GM19372 (cell line): ENCODE measurements at regions not wholly inside any gene's neighbourhood (a gene's known extent, or its start where the extent isn't known, plus 50 kb on each side); places are given as distances from the start of the nearest gene placed in this dataset.

Source experiments
- ATAC-seq: cut with Tn5 transposase; IDR thresholded peaks from one replicate; pipeline ENCODE4 v1.9.1; 2021; ENCODE audit warnings: mild to moderate bottlenecking, low read depth, moderate library complexity; ENCODE audit not compliant: unreplicated experiment

DNA sequence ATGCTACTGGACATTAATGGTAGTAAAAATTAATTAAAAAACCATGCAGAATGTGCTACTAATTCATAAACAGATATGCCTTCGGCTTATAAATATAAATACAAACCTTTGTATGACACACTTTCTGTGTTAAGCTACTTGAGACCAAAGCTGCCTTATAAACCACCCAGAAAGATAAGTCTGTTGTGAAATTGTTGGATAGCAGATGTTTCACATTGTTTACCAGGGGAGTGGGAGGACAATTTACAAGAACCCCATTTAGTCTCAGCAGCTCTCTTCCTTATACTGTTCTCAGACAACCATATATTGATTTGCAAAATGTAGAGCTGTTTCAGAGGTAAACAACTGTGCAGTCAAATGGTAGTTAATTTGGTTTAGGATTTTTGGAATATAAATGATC lies 524.4 kb downstream of the PRR16 start:
- ATAC-seq: no peak

DNA sequence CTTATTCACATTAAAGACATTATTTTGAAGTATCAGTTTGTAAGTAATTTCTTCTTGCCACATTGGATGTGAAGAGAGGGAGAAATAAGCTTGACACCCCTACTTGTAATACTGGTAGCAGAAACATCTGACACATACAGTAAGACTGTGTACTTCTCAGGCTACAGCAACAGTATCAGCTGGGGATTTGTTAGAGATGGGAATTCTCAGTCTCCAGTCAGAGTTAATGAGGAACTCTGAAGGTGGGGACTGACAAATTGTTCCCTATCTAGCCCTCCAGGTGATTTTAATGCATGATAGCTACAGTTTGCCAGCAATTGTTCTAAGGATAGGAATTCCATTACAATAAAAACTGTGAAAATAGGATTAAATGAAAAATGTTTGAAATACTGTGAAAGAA lies 524.8 kb downstream of the PRR16 start:
- no peak for ATAC-seq

DNA sequence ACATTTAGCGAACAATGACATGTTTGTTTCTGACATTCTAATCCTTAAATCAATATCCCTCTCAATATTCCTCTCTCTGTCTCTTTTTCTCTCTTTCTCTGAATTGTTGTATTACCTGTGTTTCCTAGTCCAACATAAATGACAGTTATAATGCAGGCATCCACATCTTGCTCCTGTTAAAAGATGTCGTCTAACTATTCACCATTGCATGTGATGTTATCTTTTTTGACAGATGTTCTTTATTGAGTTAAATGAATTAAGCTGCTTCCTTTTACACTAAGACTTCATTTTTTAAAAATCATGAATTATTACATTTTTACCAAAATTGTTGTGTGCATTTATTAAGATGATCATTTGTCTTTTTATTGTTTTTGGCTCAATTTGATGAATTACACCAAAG lies 527.5 kb downstream of the PRR16 start:
- no peak for ATAC-seq

DNA sequence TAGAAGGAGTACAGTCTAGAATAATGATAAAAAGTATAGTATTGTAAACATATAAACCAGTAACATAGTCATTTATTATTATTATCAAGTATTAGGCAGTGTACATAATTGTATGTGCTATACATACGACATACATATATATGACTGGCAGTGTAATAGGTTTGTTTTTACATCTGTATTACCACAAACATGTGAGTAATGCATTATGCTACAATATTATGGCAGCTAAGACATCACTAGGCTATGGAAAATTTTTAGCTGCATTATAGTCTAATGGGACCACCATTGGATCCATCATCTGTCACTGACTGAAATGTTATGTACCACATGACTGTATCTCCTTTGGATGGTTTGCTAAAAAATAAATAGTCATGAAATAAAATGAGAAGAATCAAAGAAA lies 530.0 kb downstream of the PRR16 start:
- ATAC-seq: no peak

DNA sequence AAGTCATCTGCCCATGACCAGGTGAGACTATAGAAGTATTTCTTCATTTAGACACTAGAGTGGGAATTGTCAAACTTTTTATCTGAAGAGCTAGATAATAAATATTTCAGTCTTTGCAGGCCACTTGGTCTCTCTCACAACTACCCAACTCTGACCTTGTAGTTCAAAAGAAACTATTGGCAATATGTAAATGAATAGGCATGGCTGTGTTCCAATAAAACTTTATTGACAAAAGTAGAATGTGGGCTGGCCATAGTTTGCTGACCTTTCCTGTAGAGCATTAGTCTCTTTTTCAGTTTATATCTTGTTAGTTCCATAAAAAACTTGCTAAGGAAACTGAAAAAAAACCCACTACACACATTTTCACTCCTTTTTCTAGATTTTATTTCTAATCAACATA lies 535.5 kb downstream of the PRR16 start:
- no peak for ATAC-seq

DNA sequence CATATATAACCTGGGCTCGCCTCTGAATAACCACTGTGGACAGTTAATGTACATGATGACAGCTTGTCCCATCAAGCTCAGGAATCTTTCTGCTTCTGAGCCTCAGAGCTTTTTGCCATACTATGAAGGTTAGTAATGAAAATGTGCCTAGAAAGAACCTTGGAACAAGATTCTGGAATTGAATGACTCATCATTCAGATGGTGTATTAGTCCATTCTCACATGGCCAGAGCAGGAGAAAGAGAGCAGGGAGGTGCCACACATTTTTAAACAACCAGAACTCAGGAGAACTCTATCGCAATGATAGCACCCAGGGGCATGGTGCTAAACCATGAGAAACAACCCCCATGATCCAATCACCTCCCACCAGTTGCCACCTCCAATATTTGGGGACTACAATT lies 542.1 kb downstream of the PRR16 start:
- no peak for ATAC-seq

DNA sequence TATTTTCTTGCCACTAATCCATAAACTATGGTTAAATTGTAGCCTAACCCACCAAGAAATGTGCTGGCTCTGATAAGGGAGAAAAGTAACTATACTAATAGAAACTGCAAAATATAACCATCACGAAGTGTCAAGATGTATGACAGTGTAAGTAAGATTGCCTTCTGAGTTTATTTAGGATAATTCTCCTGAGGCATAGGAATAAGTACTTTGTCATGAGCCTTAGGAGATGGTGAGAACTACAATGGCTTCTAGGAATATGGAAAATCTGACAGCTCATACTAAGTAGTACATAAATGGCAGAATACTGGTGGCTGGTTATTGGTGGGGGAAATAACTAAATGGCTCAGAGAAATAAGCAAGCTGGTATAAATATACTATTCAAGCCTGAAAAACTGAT lies 543.9 kb downstream of the PRR16 start:
- no peak for ATAC-seq

DNA sequence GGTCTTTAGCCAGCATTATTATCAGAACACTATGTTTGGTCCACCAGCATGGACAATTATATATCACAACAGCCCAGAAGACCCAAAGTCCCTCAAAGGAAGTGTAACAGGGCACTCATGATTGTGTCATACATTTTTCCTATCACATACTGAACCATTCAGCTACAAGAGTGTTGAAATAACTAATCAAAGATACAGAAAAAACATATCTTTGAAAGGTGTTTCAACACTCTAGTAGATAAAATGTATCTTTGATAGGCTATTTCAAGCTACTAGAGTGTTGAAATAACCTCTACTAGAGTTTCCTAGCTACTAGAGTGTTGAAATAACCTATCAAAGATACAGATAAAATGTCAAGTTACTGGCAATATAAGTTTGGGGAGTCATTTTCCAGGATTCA lies 545.0 kb downstream of the PRR16 start:
- no peak for ATAC-seq

DNA sequence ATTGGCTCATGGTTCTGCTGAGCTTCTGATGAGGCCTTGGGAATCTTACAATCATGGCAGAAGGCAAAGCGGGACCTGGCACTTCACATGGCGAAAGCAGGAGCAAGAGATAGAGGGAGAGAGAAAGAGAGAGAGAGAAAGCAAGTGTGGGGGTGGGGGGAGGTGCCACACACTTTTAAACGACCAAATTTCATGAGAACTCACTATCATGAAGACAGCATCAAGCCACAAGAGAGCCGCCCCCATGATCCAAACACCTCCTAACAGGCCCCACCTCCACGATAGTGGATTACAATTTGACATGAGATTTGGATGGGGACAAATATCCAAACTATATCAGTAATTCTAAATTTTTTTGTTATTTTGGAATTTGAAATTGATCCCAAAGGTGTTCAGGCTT lies 553.9 kb downstream of the PRR16 start:
- ATAC-seq: no peak

DNA sequence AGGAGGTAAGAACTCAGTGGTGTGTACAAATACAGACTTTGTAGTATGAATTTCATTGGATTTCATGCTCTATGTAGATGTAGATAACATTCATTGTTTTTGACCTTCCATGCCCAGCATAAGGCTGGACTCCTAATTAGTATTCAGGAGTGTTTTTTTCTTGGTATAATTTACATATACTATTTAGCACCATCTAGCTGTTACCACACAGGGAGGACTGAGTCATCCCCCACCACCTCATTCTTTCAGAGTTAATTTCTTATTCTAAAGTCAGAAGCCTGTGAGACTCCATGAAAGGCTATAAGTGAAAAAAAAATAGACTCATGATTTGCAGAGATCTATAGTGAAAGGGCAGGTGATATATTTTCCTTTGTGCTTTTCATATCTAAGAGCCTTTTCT lies 555.0 kb downstream of the PRR16 start:
- no peak for ATAC-seq

DNA sequence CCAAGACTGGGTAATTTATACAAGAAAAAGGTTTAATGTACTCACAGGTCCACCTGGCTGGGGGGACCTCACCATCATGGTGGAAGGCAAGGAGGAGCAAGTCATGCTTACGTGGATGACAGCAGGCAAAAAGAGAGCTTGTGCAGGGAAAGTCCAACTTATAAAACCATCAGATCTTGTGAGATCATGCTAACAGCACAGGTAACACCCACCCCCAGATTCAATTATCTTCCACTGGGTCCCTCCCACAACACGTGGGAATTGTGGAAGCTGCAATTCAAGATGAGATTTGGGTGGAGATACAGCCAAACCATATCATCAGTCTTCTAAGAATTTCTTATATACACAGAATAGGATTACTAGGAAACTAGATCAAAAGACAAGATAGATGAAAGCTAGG lies 555.6 kb downstream of the PRR16 start:
- ATAC-seq: no peak

DNA sequence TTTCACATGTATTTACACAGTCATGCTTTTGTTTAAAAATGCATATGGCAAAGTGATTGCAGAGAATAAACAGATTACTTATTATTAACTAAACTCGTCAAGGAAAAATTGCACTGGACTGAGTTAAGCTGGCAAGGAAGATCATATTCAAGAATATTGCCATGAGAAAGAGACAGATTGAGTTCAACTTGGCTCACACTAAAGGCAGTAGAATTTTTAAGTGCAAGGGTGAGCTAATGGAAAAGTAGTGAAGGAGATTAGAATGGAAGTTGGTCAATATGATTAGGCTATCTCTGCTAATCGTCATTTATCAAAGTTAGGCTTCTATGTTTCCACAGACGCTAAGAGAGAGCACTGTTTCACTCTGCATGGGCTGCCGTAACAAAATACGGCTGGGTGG lies 557.6 kb downstream of the PRR16 start:
- ATAC-seq: no peak

DNA sequence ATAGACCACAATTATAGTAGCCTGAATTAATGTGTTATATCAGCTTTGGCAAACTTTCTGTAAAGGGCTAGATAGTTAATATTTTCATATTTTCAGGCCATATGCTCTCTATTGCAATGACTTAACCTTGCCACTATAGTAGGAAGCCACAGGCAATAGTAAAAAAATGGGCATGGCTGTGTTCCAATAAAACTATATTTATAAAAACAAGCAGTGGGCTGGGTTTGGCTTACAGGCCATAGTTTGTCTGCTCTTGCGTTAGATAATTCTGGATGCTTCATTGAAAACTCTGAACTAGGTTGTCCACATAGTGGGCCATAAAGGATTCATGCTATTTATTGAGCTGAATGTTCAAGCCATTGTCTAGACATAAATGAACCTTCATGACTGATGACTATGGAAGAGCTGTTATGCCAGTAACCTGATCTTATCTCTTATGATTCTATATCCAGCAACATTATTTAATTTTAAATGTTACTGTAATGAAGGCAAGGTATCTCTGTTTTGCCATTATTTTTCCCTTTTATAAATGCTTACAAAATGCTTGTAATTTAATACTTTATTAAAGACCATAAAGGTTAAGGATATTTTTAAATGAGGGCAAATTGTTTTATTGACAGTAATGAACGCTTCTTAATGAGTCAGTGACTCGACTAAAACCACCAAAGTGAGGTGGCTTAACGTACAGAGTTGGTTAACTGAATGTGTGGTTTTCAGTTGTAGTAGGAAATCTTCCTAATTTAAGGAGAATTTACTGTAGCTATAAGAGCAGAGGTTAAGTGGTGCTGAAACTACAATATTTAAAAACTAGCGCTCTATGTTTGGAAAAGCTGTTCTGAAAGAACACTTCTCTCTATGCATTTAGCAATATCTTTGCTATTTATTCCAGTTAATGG lies 560.6 kb downstream of the PRR16 start:
- no peak for ATAC-seq

DNA sequence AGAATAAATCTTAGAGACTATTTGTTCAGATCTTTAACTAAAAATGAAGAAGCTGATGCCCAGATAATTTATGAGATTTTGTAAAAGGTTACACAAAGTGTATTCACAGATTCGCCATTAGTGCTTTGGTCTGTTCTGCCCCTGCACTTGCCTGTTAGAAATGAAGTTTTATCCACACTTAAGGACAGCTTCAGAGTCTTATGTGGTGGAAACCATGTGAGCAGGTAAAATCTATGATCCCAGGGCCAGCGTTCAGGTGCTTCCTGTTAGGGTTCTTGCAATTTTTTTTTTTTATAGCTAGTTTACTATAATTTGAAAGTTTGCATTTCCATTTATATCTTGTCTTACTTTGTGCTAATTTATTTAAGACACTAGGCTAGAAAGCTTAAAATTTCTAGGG lies 561.6 kb downstream of the PRR16 start:
- no peak for ATAC-seq

DNA sequence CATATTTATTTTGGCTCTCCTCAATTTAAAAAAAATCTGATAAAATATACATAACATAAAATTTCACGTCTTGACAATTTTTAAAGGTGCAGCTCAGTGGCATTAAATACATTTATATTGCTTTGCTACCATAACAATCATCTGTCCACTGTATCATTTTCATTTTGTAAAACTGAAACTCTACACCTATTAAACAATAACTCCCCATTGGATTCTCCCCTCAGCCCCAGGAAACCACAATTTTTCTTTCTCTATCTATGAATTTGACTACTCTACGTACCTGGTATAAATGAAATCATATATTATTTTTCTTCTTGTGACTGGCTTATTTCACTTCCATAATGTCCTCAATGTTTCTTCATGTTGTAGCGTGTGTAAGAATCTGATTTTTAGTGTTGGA lies 563.5 kb downstream of the PRR16 start:
- no peak for ATAC-seq

DNA sequence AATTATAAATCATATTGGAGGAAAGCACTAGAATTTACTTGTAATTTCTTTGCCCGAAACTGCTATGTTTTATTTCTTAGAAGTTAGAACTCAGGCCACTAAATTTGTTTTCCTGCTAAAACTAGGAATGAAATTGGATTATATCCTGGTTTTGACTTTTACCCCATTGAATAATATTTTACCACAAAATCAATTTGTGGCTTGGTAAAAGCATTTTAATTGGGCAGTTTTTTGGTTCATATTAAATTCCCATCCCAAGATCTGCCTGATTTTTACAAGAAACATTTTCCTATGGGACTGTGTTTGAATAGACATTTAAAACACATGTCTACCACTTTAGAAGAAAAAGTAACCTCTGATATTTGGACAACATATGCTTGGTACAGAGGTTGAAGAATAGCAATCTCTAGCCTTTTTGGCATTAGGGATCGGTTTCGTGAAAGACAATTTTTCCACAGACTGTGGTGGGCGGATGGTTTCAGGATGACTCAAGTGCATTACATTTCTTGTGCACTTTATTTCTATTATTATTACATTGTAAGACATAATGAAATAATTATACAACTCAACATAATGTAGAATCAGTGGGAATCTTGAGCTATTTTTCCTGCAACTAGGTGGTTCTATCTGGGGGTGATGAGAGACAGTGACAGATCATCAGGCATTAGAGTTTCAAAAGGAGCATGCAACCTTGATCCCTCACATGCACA lies 565.6 kb downstream of the PRR16 start:
- ATAC-seq: no peak

DNA sequence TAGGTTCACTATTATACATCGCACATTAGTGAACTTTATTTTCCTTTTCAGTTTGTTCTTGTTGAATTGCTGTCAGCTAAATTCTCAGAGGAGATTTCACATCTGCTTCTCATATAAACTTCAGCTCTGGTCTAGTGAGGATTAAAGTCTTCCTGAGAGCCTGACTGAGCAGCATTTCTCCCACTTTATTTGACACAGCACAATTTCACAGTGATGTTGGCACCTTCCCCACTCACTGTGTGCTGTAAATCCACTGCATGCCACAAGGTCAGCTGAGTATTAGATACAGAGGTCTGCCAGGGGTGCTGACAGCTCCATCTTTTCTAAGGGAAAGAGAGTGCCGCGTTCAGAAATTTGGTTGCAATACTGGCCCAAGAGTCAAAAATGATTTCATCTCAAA lies 567.4 kb downstream of the PRR16 start:
- ATAC-seq: no peak

DNA sequence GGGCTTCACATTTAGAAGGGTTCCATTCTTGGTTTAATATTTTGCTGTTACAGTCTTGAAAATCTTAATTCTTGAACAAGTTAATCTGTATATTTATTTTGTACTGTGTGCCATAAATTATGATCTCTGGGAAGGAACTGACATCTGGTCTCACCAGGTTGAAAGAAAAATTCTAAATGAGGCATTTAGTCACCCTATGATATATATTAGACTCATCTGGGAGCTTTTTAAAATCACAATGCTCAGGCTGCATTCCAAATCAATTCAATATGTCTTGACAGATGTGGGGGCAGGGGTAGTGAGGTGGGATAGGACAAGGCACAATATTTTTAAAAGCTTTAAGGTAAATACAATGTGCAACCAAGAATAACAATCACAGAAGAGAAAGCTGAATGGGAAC lies 569.2 kb downstream of the PRR16 start:
- ATAC-seq: no peak

DNA sequence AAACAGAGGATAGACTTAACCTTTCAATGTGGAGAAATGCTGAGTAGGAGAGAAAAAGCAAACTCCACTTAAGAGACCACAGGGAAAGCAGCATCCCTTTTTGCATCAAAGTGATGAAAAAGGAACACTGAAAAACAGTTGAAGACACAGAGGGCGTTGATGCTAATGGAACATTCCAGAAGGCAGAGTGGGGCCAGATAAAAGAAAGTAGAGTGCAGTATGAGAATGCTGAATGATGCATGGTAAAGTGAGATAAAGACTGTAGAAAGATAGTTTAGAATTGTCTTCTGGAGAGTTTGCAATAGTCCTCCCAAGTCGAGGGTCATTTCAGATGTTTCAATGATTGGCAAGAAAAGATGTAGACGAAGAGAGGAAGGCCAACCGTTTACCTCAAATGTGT lies 574.3 kb downstream of the PRR16 start:
- ATAC-seq: no peak

DNA sequence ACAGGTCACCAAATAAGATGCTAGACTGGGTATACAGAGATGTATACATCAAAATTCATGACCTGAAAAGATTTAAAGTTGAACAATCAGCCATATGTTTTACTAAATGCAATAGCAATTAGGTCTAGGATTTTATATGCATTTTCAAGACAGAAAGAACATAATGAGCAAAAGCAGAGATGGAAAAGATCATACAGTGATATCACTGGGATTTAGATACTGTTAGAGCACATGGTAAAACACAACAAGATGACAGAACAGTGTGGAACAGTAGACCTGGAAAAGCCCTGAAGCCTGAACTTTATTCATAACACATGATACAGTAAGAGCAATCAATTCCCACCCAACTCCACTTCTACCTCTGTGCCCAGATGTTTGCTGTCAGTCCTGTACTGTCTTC lies 585.9 kb downstream of the PRR16 start:
- ATAC-seq: no peak

DNA sequence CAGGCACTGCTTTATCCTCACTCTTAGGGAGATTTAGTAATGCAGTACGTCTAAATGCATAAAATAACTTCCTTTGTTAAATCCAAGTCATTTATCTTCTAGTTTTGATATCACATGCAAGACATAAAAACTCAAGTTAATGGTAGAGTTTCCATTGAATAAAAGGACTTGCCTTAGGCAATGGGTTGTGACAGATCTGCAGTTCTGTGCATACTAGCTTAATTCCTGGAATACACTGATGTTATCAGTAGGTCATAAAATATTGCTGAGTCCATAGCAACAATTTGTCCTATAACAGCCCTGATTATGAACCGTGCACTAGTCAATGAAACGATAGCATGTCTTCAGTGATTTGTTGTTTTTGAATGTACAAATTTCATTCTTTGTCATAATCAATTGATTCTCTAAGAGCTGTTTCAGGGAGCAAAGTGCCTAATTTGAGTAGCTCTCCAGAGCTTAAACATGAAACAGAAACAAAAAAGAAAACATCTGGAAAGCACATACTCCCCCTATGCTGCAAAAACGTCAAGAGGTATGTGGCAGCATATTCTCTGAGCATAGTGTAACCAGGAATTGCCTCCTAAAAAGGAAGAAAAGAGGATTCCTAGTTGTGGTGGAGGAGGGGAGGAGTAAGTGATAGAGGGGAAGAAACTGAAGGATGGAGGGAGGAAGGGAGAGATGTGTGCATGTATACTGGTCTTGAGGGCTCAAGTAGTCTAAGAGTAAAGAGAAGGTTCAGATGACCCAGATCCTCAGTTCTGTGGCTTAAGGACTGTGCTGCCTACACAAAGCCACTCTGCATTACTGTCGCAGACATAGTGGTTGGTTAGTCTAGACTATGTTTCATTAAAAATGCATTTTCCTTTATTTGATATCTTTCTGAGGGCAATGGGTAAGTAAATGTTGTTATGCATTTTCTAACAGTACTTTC lies 589.2 kb downstream of the PRR16 start:
- ATAC-seq: no peak
